H9 (cell line): ENCODE measurements at regions not wholly inside any gene's neighbourhood (a gene's known extent, or its start where the extent isn't known, plus 50 kb on each side); places are given as distances from the start of the nearest gene placed in this dataset.

Experiments used
- DNase-seq: peaks from one replicate; pipeline ENCODE4 v3.0.0-alpha.2; 2017
- H2AFZ ChIP-seq: one replicate; pipeline ENCODE4 v1.6.1; 2013; ENCODE audit warnings: mild to moderate bottlenecking, low read length, control low read depth, moderate library complexity
- H2AK5ac ChIP-seq: 2 replicates; pipeline ENCODE4 v1.6.1; 2013; ENCODE audit warnings: low read length, control low read depth, mixed read lengths; ENCODE audit not compliant: insufficient read length
- H2BK120ac ChIP-seq: one replicate; pipeline ENCODE4 v1.6.1; 2013; ENCODE audit warnings: low read depth, mild to moderate bottlenecking, low read length, control low read depth, inconsistent platforms; ENCODE audit not compliant: poor library complexity, severe bottlenecking
- H2BK12ac ChIP-seq: 2 replicates; pipeline ENCODE4 v1.6.1; 2013; ENCODE audit warnings: low read length, control low read depth, mixed read lengths, low read depth; ENCODE audit not compliant: insufficient read length
- H2BK15ac ChIP-seq: 2 replicates; pipeline ENCODE4 v1.6.1; 2013; ENCODE audit warnings: low read depth, low read length, control low read depth
- H2BK20ac ChIP-seq: one replicate; pipeline ENCODE4 v1.6.1; 2013; ENCODE audit warnings: low read depth, mild to moderate bottlenecking, low read length, control low read depth, inconsistent platforms; ENCODE audit not compliant: poor library complexity, severe bottlenecking
- H2BK5ac ChIP-seq: 2 replicates; pipeline ENCODE4 v1.6.1; 2013; ENCODE audit warnings: low read length, control low read depth, mixed read lengths; ENCODE audit not compliant: insufficient read length
- H3K14ac ChIP-seq: 2 replicates; pipeline ENCODE4 v1.6.1; 2013; ENCODE audit warnings: low read length, control low read depth; ENCODE audit not compliant: insufficient read depth
- H3K18ac ChIP-seq: 2 replicates; pipeline ENCODE4 v1.6.1; 2013; ENCODE audit warnings: low read depth, mild to moderate bottlenecking, mixed read lengths, low read length, control low read depth; ENCODE audit not compliant: insufficient read length
- H3K23ac ChIP-seq: 2 replicates; pipeline ENCODE4 v1.6.1; 2013; ENCODE audit warnings: low read length, control low read depth, mixed read lengths, low read depth; ENCODE audit not compliant: insufficient read length
- H3K23me2 ChIP-seq: 2 replicates; pipeline ENCODE4 v1.6.1; 2013; ENCODE audit warnings: low read depth, mild to moderate bottlenecking, mixed read lengths, low read length, control low read depth; ENCODE audit not compliant: insufficient read length, poor library complexity, severe bottlenecking
- H3K27ac ChIP-seq: 2 replicates; pipeline ENCODE4 v1.5.1; 2013; ENCODE audit warnings: low read length, control low read depth, mixed read lengths, low read depth; ENCODE audit not compliant: insufficient read length
- H3K27me3 ChIP-seq: 2 replicates; pipeline ENCODE4 v1.6.1; 2013; ENCODE audit warnings: low read length, control low read depth, inconsistent platforms; ENCODE audit not compliant: insufficient read depth
- H3K4ac ChIP-seq: 2 replicates; pipeline ENCODE4 v1.6.1; 2013; ENCODE audit warnings: low read depth, mild to moderate bottlenecking, control low read depth, inconsistent platforms, low read length, moderate library complexity
- H3K4me1 ChIP-seq: 2 replicates; pipeline ENCODE4 v1.6.1; 2013; ENCODE audit warnings: low read length, control low read depth, inconsistent platforms; ENCODE audit not compliant: insufficient read depth
- H3K4me2 ChIP-seq: 2 replicates; pipeline ENCODE4 v1.6.1; 2013; ENCODE audit warnings: low read length, control low read depth, mixed read lengths; ENCODE audit not compliant: insufficient read length, insufficient read depth
- H3K56ac ChIP-seq: 2 replicates; pipeline ENCODE4 v1.6.1; 2013; ENCODE audit warnings: low read depth, mild to moderate bottlenecking, mixed read lengths, low read length, control low read depth; ENCODE audit not compliant: insufficient read length
- H3K79me1 ChIP-seq: 2 replicates; pipeline ENCODE4 v1.6.1; 2013; ENCODE audit warnings: low read depth, mild to moderate bottlenecking, moderate library complexity, low read length, control low read depth, inconsistent platforms; ENCODE audit not compliant: insufficient read depth, poor library complexity, severe bottlenecking
- H3K79me2 ChIP-seq: 2 replicates; pipeline ENCODE4 v1.6.1; 2013; ENCODE audit warnings: low read length, control low read depth, inconsistent platforms; ENCODE audit not compliant: insufficient read depth
- H3K9ac ChIP-seq: 2 replicates; pipeline ENCODE4 v1.6.1; 2013; ENCODE audit warnings: low read length, control low read depth, mixed read lengths; ENCODE audit not compliant: insufficient read length; ENCODE audit errors: extremely low read depth
- H3K9me3 ChIP-seq: one replicate; pipeline ENCODE4 v1.6.1; 2013; ENCODE audit warnings: low read depth, low read length, inconsistent platforms; ENCODE audit not compliant: control insufficient read depth
- H3T11ph ChIP-seq: one replicate; pipeline ENCODE4 v1.6.1; 2013; ENCODE audit warnings: mild to moderate bottlenecking, low read length, control low read depth, inconsistent platforms
- H4K20me1 ChIP-seq: one replicate; pipeline ENCODE4 v1.6.1; 2013; ENCODE audit not compliant: control insufficient read depth, insufficient read length, insufficient read depth
- H4K5ac ChIP-seq: 2 replicates; pipeline ENCODE4 v1.6.1; 2013; ENCODE audit warnings: low read depth, mild to moderate bottlenecking, mixed read lengths, low read length, control low read depth; ENCODE audit not compliant: insufficient read length
- H4K8ac ChIP-seq: replicated peaks from 2 replicates; pipeline ENCODE4 v1.6.1; 2013; ENCODE audit warnings: low read length, control low read depth, mixed read lengths, low read depth; ENCODE audit not compliant: insufficient read length
- H4K91ac ChIP-seq: 2 replicates; pipeline ENCODE4 v1.6.1; 2013; ENCODE audit warnings: low read depth, mild to moderate bottlenecking, moderate library complexity, mixed read lengths, low read length, control low read depth; ENCODE audit not compliant: insufficient read length
- H3K27ac Mint-ChIP-seq, 3 experiments: 2 replicates in 2 of 3; 3 replicates in 1 of 3; pipeline ENCODE4 v1.8.0; 2020 to 2021; ENCODE audit warnings: mixed read lengths in 3 of 3, mild to moderate bottlenecking in 1 of 3, moderate library complexity in 1 of 3
- H3K27me3 Mint-ChIP-seq: 2 replicates; pipeline ENCODE4 v1.8.0; 2021; ENCODE audit warnings: low read depth, mild to moderate bottlenecking, moderate library complexity, mixed read lengths
- H3K36me3 Mint-ChIP-seq, 3 experiments: 2 replicates in 2 of 3; 3 replicates in 1 of 3; pipeline ENCODE4 v1.8.0; 2020 to 2021; ENCODE audit warnings: low read depth in 3 of 3, mixed read lengths in 3 of 3; ENCODE audit not compliant: insufficient read depth in 1 of 3
- H3K4me1 Mint-ChIP-seq, 2 experiments: 2 replicates each; pipeline ENCODE4 v1.8.0; 2020; ENCODE audit warnings: mixed read lengths in 2 of 2
- H3K4me3 Mint-ChIP-seq, 2 experiments: 2 replicates in 1 of 2; 3 replicates in 1 of 2; pipeline ENCODE4 v1.8.0; 2020 to 2021; ENCODE audit warnings: mild to moderate bottlenecking in 2 of 2, mixed read lengths in 2 of 2, moderate library complexity in 1 of 2
- H3K9me3 Mint-ChIP-seq, 2 experiments: 2 replicates in 1 of 2; 3 replicates in 1 of 2; pipeline ENCODE4 v1.8.0; 2020; ENCODE audit warnings: mild to moderate bottlenecking in 2 of 2, mixed read lengths in 2 of 2, moderate library complexity in 1 of 2
- TF ChIP-seq, protein P1 (sequence below): fragments of 200-600 bp; sonication (generic); conservative IDR thresholded peaks from 3 replicates; pipeline ENCODE4 v1.8.0; 2021; ENCODE audit warnings: antibody characterized with exemption, mild to moderate bottlenecking

DNA sequence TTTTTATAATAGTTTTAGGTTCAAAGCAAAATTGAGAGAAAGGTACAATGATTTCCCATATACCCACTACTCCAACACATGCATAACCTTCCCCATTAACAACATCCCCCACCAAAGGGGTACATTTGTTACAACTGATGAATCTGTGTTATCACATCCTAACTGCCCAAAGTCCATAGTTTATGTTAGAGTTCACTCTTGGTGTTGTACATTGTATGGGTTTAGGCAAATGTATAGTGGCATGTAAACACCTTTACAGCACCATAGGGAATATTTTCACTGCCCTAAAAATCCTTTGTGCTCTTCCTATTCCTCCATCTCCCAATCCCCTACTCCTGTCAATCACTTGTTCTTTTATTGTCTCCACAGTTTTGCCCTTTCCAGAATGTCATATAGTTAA lies 471.6 kb downstream of the CPS1 start:
- Histone ChIP-seq H3K23me2 (no peaks in the 10 kb centered on the region), H3K9me3 (no peaks in the 10 kb centered on the region), H3K56ac (no peak overlapping the region), H3K23ac (no peak overlapping the region), H3T11ph (no peak overlapping the region), H2AK5ac (no peak overlapping the region), H4K20me1 (no peaks in the 10 kb centered on the region), H3K4me1 (no peaks in the 10 kb centered on the region), H3K18ac (no peak overlapping the region), H3K9ac (no peak overlapping the region), H3K27ac (no peak overlapping the region), H2BK20ac (no peak overlapping the region), H2BK12ac (no peak overlapping the region), H2AFZ (no peak overlapping the region), H2BK120ac (no peak overlapping the region), H4K91ac (no peak overlapping the region), H3K4ac (no peak overlapping the region), H4K5ac (no peak overlapping the region), H2BK15ac (no peak overlapping the region), H3K79me2 (no peaks in the 10 kb centered on the region), H4K8ac (no peak overlapping the region), H3K4me2 (no peak overlapping the region), H2BK5ac (no peak overlapping the region), H3K27me3 (no peaks in the 10 kb centered on the region), H3K79me1 (no peaks in the 10 kb centered on the region), H3K14ac (no peak overlapping the region)
- H3K36me3 Mint-ChIP-seq: peaks cover 12 to 29% (median 20%) of the 10 kb centered on the region in 3 experiments
- no peak for DNase-seq
- no peaks in the 10 kb centered on the region for H3K27me3 Mint-ChIP-seq
- H3K4me3 Mint-ChIP-seq: no peak overlapping the region
- no peaks in the 10 kb centered on the region for H3K4me1 Mint-ChIP-seq
- H3K27ac Mint-ChIP-seq: no peak overlapping the region
- TF ChIP-seq, protein P1, sequence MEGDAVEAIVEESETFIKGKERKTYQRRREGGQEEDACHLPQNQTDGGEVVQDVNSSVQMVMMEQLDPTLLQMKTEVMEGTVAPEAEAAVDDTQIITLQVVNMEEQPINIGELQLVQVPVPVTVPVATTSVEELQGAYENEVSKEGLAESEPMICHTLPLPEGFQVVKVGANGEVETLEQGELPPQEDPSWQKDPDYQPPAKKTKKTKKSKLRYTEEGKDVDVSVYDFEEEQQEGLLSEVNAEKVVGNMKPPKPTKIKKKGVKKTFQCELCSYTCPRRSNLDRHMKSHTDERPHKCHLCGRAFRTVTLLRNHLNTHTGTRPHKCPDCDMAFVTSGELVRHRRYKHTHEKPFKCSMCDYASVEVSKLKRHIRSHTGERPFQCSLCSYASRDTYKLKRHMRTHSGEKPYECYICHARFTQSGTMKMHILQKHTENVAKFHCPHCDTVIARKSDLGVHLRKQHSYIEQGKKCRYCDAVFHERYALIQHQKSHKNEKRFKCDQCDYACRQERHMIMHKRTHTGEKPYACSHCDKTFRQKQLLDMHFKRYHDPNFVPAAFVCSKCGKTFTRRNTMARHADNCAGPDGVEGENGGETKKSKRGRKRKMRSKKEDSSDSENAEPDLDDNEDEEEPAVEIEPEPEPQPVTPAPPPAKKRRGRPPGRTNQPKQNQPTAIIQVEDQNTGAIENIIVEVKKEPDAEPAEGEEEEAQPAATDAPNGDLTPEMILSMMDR: no peak
- peaks cover 30 to 37% of the 10 kb centered on the region in 2 experiments for H3K9me3 Mint-ChIP-seq
